SK-N-DZ (cell line): ENCODE measurements at regions not wholly inside any gene's neighbourhood (a gene's known extent, or its start where the extent isn't known, plus 50 kb on each side); places are given as distances from the start of the nearest gene placed in this dataset.
A peak's percentile ranks its signal among the peaks of the same experiment; 100 is the strongest.
"Not testable (repeated sequence)": the region's sequence is repeated elsewhere in the genome, so short reads cannot be mapped to it uniquely, and the experiment has no call there.

Experiments used
- DNase-seq: peaks from one replicate; pipeline ENCODE4 v3.0.0-alpha.2; 2015; ENCODE audit warnings: low spot score

GRCh38 chr14:106373653-106374110 lies 847.3 kb downstream of the TMEM121 start:
- not testable (repeated sequence) for DNase-seq

GRCh38 chr14:106377432-106377831 lies 851.0 kb downstream of the TMEM121 start:
- no peak for DNase-seq

GRCh38 chr14:106378191-106378590 lies 851.8 kb downstream of the TMEM121 start:
- no peak for DNase-seq

DNA sequence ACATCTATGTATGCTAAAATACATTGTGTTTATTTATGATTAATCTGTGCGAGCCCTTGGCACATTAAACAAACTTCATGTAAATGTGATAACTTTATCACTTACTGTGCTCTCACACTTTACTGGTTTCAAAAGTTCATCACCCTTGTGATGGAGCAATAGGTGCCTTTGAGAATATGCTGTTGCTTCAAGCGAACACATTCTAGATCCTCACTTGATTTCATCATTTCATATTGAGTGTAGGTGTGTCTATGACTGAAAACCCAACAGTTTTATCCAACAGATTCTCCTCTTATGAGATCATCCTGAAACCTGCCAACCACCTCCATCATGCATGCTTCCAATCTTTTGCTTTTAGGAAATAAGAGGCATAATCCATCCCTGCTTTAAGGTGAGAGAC lies 854.4 kb downstream of the TMEM121 start:
- DNase-seq = no peak

DNA sequence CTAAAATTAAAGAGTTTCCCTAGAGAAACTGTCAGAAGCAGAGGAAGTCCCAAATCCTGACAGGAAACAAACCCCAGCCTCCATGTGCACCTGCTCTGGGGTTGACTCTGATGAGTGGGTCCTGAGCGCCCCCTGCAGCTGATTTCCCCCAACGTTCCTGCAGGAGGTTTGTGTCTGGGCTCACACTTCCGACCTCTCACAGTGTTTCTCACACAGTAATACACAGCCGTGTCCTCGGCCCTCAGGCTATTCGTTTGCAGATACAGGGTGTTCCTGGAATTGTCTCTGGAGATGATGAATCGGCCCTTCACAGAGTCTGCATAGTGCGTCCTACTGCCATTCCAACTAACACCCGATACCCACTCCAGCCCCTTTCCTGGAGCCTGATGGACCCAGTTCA lies 862.8 kb downstream of the TMEM121 start:
- DNase-seq = not testable (repeated sequence)

- no peak for DNase-seq
Observed at GRCh38 chr14:106390401-106390800, 864.0 kb downstream of the TMEM121 start.

DNA sequence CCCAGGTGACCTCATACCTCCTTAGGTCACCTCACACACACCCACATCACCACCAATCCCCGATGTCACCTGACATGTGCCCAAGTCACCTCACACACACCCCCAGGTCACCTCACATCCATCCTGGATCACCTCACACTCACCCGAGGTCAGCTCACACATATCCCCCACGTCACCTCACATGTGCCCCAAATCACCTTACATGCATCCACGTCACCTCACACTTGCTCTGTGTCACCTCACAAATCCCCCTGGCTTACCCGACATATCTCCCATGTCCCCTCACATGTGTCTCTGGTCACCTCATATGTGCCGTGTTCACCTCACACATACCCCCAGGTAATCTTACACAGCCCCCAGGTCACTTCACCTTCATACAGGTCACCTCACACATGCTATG lies 864.6 kb downstream of the TMEM121 start:
- DNase-seq = no peak

- DNase-seq = no peak
Observed at GRCh38 chr14:106393742-106394141, 867.4 kb downstream of the TMEM121 start.

DNA sequence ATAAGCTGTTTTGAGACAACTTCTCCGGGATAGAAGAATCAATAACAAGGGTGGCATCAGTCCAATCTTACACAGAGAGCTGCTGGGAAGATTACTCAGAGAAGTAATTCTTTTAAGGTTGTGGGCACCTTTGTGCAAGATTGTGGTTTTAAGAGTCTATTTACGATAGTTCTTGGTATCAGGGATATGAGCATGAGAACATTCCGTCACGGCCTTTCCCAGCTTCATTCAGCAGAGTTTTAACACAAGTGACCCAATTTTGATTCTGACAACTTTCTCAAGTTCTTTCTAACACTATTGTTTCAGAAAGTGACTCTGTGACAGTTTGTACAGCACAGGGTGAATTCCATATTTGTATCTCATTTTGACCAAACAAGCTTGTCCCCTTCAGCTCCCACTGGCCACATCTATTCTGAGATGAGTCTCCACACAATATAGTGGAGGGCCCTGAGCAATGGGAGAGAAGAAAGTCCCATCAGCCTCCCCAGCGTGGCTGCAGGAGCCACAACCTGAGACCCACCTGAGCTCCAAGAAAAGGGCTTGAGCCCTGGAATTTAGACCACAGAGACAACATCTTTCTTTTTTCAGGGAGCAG lies 869.2 kb downstream of the TMEM121 start:
- no peak for DNase-seq

DNA sequence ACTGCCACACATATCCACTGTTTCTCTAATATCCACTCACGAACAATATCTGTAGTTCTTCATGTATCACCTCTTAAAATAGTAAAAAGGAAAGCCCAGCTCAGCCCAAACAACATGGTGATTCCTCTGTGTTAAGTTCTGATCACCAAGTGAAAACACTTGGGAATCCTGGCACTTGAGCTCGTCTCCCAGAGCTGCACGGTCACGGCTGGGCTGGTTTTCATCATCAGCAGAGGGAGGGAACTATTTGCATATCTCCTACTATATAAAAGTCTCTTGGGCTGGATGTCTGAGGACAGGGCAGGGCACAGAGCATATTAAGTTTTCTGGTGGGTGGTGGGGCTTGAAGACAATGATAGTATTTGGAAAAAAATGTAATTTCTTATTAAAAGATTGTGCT lies 870.6 kb downstream of the TMEM121 start:
- DNase-seq = no peak

- DNase-seq = peak; percentile 61
Observed at GRCh38 chr14:106398931-106399331, 872.5 kb downstream of the TMEM121 start.

DNA sequence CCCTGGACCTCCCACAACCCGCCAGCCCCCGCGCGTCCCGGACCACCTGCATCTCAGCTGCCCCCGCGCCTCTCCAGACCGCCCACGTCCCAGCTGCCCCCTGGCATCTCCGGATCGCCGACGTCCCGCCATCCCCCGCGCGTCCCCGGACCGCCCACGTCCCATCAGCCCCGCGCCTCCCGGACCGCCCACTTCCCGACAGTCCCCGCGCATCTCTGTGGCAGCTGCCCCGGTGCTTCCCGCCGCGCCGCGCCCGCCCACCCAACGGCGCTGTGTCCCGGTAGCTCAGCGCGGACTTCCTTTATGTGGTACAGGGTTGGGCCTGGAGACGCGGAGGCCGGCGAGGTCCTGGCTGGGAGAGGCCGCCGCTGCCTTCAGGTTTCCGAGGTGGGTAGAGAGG lies 874.9 kb downstream of the TMEM121 start:
- DNase-seq = not testable (repeated sequence)

DNA sequence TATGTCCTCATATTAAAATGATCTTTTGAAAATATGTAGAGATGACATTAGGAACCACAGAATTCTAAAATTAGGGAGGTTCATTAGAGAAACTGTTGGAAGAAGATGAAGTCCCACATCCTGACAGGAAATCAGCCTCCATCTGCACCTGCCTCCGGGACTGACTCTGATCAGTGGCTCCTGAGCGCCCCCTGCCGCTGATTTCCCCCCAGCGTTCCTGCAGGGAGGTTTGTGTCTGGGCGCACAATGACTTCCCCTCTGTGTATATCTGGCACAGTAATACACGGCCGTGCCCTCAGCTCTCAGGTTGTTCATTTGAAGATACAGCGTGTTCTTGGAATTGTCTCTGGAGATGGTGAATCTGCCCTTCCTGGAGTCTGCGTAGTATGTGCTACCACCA lies 883.8 kb downstream of the TMEM121 start:
- DNase-seq = not testable (repeated sequence)

GRCh38 chr14:106414464-106414863 lies 888.1 kb downstream of the TMEM121 start:
- no peak for DNase-seq

DNA sequence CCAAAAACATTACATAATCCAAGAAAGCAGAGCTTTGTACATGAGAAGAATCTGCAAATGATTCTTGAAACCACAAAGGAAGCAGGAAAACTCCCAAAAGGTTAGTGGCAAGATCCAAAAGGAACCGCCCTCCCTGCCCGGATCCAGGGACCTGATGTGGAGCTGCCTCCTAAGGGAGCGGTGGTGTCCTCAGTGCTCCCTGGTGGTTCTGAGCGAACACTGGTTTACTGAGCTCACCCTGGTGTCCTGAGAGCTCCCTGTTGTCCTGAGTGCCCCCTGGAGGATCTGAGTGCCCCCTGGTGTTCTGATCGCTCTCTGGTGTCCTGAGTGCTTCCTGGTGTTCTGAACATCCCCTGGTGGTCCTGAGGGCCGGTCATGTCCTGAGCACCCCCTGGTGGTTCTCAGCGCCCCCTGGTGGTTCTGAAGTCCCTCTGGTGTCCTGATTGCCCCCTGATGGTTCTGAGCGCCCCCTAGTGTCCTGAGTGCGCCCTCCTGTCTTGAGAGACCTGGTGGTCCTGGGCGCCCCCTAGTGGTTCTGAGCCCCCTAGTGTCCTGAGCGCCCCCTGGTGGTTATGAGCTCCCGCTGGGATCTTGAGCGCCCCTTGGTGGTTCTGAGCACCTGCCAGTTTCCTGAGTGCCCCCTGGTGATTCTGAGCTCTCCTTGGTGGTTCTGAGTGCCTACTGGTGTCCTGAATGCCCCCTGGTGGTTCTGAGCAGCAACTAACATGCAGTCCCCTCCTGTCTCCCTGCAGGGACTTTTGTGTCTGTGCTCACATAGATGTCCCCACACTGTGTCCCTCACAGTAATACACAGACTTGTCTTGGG lies 891.1 kb downstream of the TMEM121 start:
- peak; percentile 20 for DNase-seq

- no peak for DNase-seq
Observed at GRCh38 chr14:106419376-106419965, 893.1 kb downstream of the TMEM121 start.

DNA sequence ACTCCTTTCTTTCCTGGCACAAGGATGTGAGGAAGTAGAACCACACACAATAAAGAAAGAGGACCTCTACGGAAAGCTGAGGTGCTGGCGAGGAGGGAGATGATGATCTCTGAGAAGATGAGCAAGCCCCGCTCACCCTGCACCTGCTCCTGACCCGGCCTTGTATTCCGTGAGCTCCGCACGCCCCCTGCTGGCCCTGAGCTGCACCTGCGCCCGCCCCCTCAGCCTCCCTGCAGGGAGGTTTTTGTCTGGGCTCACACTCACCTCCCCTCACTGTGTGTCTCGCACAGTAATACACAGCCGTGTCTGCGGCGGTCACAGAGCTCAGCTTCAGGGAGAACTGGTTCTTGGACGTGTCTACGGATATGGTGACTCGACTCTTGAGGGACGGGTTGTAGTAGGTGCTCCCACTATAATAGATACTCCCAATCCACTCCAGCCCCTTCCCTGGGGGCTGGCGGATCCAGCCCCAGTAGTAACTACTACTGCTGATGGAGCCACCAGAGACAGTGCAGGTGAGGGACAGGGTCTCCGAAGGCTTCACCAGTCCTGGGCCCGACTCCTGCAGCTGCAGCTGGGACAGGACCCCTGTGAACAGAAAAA lies 895.1 kb downstream of the TMEM121 start:
- peak; percentile 22 for DNase-seq

DNA sequence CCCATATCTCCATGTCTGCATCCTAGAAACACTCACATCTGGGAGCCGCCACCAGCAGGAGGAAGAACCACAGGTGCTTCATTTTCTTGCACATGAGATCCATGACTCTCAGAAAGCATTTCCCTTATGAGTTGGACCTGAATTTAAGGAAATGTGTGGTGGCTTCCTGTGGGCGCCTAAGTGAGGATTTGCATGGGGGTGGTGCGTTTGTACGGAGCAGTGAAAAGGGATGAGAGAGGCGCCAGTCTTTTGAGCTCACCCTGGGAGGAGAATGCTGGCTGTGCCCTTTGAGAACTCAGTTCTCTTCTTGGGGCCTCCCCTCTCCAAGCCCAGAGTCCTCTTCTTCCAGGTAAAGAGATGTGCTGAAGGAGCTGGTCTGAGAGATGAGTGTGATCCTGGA lies 895.7 kb downstream of the TMEM121 start:
- no peak for DNase-seq

DNA sequence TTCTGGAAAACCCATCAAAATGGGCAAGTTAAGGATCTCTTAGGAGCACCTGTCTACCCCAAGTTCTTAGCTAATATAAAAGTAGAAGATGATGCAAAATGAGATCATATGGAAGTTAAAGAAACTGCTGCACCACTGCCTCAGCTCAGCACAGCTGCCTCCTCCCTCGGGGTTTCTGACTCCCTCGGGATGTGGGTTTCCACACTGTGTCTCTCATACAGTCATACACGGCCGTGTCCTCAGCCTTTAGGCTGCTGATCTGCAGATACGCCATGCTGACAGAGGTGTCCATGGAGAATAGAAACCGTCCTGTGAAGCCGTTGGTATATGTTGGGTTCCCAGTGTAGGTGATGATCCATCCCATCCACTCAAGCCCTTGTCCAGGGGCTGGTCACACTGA lies 898.8 kb downstream of the TMEM121 start:
- DNase-seq = not testable (repeated sequence)

DNA sequence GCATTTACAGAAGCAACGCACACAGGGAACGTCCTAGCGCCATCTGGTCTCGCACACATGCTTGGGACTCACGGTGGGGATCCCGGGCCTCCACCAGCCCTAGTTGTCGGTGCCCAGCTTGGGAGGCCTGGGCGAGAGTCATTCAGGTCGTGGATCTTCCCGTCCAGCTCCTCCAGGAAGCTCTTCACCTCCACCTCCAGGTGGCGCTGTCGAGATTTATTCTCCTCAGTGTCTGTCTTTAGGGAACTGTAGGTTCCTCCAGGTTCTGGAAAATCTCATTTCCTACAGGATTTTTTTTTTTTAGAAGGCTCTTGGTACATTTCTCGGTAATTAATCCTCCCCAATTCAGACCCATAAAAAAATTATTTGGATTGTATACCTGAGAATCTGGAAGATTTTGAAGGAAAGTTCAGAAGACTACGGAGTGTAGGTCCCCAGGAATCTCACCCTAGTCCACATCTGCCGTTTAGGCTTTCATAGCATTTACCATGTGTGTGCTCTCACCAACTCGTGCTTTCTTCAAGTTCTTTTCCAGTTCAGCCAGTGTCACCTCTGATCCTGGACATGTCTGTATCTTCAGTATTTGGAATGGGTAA lies 910.0 kb downstream of the TMEM121 start:
- DNase-seq = peak; percentile 28

DNA sequence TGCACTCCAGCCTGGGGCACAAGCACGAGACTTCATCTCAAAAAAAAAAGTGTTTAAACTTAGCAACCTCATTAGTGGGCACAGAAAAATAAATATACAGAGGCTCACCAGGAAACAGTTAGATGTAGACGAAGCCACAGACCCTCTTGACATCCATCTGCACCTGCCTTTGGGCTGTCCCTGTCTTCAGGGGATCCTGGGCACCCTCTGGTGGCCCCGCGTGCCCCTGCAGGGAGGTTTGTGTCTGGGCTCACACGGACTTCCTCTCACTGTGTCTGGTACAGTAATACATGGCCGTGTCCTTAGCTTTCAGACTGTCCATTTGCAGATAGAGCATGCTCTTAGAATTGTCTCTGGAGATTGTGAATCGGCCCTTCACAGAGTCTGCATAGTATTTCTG lies 916.5 kb downstream of the TMEM121 start:
- DNase-seq = no peak

GRCh38 chr14:106455026-106455425 lies 928.6 kb downstream of the TMEM121 start:
- peak; percentile 65 for DNase-seq
